SW480 (cell line): ENCODE measurements at regions not wholly inside any gene's neighbourhood (a gene's known extent, or its start where the extent isn't known, plus 50 kb on each side); places are given as distances from the start of the nearest gene placed in this dataset.
"Not testable (repeated sequence)": the region's sequence is repeated elsewhere in the genome, so short reads cannot be mapped to it uniquely, and the experiment has no call there.

Experiments
- DNase-seq: peaks from one replicate; pipeline ENCODE4 v3.0.0-alpha.2; 2016; ENCODE audit warnings: low spot score

DNA sequence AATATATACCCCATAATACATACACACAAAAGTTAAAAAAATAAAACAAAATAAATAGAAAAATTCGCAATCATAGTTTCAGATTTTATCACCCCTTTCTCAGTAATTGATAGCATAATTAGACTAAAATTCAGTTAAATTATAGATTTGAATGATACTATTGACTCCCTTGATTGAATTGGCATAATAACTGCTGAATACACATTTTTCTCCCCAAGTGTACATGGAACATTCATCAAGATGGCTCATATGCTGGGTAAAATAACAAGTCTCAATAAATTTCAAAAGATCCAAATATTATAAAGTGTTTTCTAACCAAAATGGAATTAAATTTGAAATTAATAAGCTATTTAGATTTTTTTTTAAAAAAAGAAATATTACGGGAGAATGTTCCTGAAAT lies 616.1 kb downstream of the MAFB start:
- DNase-seq = no peak

DNA sequence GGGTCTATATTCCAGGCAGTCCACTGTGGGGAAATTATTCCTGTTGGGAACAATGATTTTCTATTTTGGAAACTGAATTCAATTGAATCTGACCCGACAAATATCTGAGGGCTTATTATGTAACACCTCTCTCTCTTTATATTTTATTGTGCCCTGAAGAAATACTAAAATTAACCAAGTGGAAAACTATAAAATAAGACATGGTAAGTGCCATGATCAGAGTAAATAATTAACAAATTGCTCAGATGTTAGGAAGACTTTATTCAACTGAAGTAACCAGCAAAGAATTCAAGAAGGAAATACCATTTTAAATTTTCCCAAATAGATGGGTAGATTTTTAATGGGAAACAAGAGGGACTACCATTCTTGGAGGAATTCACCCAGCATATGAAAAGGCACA lies 632.9 kb downstream of the MAFB start:
- no peak for DNase-seq

DNA sequence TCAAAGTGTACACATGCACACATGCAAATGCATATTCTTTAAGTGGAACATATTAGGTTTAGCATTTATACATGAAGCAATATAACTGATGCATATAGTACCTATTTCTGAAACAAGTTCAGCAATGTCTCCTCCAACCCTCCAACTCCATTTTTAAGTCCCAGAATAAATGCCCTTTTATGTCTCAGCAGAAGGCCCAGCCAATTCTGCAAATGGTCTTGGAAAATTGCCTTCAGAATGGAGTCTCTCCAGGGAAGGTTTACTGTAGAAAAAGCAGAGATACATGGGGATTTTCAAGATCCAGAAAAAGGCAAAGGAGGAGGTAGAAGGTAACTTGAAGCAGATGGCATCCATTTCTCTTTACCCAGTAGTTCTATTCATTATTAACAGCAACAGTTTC lies 633.3 kb downstream of the MAFB start:
- no peak for DNase-seq

DNA sequence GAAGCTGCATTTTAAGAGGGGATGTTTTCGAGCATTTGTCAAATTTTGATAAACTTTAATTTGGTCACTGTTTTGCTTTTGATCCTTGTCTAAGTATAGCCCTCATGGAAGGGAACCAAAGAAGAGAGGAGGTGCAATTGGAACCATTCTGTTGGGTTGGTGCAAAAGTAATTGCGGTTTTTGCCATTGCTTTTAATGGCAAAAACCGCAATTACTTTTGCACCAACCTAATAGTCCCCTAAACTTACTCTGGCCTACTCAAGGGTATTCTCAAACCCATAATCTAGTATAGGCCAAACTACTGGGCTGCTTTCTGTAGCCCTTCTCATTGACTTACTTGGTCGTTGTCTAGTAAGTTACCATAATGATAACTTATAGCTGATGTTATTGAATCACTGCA lies 634.7 kb downstream of the MAFB start:
- DNase-seq = no peak

DNA sequence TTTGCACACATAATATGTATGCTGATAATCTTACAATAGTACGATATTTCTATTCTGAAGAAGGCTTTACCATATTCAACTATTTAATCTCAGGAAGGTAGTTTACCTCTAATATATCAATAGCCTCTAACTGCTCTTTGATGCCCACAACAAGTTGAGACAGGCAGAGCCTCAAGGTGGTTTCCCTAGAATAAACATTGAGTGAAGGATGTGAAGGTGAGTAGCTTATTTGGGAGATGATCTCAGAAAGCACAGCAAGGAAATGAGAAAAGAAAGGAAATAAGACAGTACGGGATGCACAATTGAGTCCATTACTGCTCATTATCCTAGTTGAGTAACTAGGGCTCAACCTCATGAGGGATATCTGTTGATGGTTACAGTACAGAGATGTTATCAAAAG lies 638.4 kb downstream of the MAFB start:
- no peak for DNase-seq

DNA sequence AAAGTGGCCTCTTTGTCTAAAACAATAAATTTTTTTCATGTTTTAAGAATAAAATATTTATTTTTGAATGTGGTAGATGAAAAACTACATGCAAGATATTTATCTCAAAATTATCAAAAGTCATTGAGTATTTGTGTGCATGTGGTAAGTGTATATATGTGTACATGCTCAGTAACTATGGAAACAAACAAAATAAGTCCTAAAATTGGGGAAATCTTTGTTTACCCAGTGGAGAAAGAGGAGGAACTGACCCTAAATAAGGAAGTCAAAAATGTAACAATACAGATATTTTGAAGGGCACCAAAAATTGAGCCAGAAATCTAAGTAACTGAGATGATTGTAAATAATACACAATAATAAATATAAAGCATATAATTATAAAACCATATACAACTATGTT lies 639.2 kb downstream of the MAFB start:
- DNase-seq = no peak

DNA sequence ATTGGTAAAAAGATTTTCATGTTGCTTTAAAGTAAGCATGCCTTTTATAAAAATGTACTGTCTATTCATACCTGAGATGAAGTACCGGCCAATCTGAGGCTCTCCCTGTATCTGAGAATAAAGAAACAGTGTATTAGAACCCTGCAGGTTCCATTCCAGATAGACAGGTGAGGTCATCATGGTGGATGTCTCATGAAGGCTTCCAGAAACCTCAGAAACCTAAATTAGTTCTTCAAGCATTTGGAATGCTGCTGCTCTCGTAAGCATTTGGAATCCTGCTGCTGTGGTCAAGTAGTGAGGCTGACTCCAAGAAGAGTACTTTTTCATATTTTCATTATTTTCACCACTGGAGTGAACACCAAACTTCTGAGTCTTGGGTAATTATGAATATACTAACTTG lies 642.3 kb downstream of the MAFB start:
- no peak for DNase-seq

DNA sequence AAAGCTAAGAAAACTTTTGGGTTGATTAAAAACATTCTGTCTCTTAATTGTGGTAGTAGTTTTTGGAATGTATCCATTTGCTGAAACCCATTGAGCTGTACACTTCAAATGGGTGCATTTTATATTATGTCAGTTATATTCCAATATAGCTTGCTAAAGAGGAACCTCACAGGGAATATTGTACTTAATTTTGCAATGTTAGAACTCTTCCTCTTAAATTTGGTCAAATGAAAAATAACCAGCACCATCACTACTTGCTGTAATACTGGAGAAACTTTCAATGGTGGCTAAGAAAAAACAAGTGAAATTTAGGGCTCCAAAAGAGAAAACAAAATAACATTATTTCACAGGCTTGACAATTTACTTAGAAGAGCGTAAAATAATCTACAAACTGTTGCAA lies 651.5 kb downstream of the MAFB start:
- no peak for DNase-seq

DNA sequence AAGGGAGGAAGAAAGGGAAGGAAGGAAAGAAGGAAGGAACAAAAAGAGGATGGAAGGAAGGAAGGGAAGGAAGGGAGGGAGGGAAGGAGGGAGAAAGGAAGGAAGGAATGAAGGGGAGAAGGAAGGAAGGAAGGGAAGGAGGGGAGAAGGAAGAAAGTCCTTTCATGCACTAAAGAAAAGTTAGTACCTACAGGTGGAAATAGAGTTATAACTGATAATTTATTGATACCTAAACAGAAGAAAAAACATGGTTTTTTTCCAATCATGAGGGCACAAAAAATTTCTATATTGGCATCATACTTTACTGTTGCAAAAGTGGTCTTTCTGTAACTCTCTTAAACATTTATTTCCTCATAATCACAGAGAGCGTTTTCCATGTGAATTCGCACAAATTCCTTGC lies 659.4 kb downstream of the MAFB start:
- DNase-seq = no peak

DNA sequence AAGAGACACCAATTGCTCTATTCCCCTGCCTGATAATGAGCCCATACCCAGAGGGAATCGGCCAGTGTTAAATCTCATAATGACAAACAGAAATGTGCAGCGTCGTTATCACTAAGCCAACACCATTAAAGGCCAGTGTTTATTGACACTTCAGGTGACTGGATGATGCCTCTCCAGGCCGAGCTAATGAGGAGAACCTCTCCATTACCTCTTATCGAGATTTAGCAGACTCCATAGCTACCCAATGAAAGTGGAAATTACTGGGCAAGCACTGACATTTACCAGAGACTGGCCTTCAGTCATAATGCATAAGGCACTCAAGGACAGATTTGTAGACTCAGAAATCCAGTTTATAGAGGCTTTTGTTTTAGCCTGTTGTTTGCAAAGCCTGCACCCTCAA lies 669.5 kb downstream of the MAFB start:
- DNase-seq = no peak

DNA sequence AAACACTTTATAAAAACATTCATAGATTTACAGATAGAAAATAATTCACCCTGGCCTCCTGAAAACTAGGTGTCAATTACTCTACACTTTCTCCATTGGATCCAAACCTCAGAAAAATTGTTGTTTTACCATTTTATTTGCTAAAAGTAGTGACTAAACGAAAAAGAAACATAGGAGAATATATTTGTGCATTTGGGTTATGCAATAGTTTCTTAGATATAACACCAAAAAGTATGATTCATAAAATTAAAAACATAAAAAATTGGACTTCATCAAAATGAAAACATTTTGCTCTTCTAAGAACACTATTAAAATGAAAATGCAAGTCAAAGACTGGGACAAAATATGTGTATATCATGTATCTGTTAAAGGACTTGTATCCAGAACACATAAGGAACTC lies 671.3 kb downstream of the MAFB start:
- no peak for DNase-seq

DNA sequence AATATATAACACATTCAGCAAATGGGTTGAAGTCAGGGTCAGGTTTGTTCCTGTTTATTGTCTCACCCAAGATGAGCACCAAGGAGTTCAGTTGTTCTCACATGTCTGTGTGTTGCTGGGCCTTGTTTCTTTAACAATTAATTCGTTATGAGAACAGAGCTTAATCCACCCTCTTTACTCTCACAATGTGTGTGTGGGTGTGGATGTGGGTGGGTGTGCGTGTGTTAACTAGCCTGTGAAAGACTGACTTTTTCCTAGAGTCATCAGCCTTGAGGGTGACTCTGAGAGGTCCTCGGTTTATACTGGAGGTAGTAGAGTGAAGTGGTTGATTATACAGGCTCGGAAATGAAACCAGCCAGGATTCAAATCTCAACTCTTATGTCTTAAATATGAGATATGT lies 672.1 kb downstream of the MAFB start:
- no peak for DNase-seq

DNA sequence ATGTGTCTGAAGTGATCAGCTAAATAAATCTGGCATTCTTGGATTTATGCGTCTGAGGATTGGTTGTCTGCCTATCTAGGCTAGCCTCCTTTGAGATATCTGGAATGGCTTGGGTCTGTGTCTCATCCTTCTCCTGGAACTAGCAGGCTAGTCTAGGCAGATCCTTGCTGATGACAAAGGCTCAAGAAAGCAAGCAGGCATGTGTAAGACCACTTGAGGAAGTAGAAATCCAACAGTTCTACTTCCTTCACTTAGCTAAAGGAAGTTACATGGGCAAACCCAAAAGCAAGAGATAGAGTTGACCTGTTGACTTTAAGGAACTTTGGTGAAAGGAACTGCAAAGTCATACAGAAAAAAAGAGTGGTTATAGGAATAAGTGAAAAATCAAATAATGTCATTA lies 672.6 kb downstream of the MAFB start:
- no peak for DNase-seq

DNA sequence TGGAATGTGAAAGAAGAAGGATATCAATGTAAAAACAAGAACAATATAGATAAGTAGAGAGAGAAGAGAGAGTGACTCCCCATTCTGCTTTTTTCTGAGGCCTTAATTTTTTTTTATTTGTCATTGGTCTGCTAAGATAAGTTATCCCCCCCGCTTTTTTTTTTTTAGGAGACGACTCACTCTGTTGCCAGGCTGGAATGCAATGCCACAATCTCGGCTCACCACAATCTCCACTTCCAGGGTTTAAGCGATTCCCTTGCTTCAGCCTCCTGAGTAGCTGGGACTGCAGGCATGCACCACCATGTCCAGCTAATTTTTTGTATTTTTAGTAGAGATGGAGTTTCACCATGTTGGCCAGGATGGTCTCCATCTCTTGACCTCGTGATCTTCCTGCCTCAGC lies 677.0 kb downstream of the MAFB start:
- DNase-seq = not testable (repeated sequence)

DNA sequence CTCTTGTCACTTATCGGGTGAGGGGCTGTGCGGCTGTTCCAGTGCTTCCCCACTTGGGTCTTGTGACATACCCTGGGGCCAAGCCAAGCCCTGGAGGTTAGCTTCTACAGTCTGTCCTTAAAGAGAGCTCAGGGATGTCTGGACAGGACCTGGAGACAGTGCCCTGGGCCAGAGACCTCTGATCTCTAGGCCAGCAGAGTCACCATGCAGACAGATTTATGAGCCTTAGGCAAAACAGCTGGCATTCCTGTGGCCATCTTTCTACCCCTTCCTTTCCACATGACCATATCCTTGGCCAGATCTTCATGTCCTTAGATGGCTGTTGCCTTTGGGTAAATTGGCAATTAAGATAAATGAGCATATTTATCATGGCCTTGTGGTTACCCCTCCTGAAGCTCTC lies 678.6 kb downstream of the MAFB start:
- no peak for DNase-seq

DNA sequence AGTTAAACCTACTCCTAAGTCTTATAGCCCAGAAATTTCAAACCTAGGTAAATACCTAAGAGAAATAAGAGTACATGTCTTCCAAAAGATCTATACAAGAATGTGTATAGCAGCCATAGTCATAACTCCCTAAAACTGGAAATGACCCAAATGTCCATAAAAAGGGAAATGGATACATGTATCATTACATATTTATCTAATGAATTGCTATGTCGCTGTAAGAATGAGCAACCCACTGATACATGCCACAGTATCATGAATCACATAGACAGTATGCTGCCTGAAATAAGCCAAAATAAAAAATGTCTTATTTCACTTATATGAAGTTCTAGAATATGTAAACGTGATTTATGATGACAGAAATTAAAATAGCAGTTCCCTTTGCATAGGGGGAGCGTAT lies 679.5 kb downstream of the MAFB start:
- DNase-seq = no peak

DNA sequence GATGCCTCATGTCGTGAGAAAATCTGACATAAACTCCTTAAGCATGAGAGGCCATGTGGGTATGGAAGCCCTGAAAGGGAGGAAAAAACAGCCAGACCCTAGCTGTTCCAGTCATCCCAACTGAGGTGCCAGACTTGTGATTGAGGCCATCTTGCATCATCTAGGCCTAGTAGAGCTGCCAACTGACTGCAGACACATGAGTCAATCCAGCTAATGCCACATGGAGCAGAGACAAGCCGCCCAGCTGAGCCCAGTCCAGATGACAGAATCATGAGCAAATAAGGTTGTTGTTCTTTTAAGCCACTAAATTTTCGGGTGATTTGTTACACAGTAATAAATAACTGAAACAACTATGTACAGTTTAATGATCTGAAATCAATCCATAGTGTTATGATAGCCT lies 680.9 kb downstream of the MAFB start:
- peak; percentile 61 for DNase-seq

DNA sequence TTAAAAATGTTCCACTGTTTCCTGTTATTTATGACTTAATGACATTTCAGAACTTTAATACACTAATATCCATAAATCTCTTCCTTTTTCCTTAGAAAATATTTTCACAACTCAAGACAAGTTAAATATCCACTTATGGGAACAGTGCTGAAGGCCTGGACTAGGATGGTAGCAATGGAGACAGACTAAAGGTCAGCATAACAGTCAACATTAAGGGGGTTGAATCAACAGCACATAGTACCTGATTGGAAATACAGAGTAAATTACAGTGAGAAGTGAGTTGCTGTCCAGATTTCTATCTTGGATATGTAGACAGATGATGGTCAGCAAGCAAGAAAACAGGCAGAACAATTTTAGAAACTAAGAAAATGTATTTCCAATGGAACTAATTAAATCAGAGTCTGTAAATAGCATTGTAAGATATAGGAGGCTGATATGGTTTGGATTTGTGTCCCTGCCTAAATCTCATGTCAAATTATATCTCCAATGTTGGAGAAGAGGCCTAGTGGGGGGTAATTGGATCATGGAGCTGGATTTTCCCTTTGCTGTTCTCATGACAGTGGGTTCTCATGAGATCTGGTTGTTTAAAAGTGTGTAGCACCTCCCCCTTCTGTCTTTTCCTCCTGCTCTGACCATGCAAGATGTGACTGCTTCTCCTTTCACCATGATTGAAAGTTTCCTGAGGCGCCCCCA lies 682.7 kb downstream of the MAFB start:
- no peak for DNase-seq

DNA sequence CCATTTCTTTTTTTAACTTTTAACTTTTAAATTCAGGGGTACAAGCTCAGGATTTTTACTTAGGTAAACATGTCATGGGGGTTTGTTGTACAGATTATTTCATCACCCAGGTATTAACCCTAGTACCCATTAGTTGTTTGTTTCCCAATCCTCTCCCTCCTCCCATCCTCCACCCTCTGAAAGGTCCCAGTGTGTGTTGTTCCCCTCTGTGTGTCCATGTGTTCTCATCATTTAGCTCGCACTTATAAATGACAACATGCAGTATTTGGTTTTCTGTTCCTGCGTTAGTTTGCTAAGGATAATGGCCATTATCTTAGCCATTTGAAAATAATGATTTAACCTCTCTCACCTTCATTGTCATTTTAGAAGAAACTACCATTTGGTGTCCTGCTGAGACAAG lies 684.9 kb downstream of the MAFB start:
- not testable (repeated sequence) for DNase-seq

DNA sequence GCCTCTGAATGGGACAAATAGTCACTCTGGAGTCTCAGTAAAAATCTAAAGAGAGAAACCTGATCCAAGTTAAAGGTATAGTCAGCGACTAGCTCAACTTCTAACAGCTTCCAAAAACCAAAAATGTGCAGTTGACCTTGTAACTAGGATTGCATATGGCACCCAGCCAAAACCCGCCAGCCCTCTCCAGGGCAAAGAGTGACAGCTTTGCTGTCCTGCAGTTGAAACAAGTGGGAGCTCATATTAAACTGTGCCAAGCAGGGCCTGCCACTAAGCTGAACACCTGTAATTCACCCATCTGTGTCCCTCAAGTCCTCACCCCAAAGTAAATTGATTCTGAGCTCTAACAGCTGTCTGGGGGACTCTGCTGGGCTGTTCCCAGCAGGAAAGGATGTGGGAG lies 695.3 kb downstream of the MAFB start:
- DNase-seq = no peak

DNA sequence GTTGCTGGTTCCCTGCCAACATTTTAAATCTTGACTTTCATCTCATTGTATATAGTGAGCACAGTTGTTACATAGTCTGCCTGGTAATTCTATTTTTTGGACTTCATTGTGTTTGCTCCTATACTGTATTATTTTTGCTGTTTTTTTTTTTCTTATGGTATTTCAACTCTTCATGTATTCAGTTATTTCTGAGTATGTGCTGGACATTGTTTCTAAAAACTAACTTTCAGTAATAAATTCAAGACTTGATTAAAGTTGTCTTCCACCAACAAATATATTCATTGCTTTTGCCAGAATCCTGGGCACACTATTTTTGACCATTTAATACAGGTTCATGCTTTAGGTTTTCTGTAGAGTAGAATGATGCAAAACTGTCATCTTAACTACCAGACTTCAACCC lies 698.3 kb downstream of the MAFB start:
- DNase-seq = no peak

DNA sequence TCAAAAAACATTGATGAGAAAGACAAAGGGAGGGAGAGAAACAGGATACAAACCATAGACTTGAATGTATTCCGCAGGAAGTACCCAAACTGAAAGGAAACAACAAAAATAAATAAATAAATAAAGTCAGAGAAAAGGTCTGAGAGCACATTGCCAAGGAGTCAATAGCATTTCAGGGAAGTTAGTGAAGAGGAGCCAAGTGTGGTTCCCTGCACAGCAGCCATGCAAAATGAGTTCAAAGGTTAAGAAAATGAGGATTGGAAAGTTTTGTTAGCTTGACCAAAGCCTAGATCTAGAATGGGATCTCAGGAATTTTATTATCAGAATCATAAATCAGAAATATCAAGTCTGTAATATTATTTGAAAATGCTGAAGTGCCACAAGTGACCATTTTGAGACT lies 700.0 kb downstream of the MAFB start:
- no peak for DNase-seq

DNA sequence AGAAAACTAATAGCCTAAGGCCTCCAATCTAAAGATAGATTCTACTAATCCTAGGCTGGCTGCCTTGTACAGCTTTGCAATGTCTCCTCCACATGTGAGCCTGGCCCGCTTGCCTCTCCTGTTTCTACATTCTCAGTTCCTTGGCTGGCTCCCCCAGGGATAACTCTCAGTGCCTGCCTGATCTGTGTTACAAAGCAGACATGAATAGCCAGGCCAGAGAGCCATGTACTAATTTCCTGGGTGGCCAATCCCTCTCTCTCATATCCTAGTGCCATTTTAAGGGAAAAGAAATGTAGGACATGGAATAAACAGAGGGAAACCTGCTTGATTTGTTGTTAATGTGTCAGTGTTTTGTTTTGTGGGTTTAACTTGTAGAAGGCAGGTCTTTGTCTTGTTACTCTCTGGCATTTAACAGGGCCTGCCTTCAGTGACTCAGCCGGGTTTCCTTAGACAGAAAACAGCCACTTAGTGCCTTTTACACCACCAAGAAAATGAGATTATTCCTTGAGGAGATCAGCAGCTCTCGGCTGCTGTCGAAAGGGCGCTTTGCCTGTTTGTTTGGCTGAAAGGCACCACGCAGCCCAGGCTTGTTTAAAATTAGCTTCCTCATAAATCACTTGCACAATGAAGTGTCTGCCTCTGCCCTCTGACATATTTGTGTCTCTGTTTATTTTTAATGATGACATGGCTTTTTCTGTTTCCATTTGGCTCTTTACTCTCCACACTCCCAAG lies 702.7 kb downstream of the MAFB start:
- no peak for DNase-seq

DNA sequence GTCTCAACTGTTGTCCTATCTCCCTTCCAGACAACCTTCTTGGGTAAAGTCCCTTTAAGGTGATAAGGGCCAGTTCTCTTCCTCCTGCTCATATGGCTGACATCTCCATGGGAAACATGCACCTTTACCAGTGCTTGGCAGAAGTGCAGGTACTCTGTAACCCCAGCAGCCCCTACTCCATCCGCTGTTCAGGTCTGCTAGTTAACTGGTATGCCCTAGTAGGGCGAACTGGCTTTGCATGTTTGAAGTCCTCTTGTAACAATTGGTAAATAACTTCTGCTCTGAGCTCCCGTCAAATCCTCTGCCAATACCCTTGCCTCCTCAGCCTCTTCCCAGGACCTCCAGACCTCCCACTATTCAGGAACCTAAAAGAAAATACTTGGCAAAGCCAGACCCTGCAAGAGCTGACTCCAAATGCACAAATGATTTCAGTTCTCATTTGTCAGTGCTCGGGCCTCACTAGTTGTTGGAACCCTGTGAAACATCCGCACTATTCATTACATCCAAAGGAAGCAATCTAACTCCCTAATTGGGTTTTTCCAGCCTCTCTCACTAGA lies 703.7 kb downstream of the MAFB start:
- DNase-seq = no peak
